ENCODE measurements at regions not wholly inside any gene's neighbourhood (a gene's known extent, or its start where the extent isn't known, plus 50 kb on each side); places are given as distances from the start of the nearest gene placed in this dataset.
"Not testable (repeated sequence)": the region's sequence is repeated elsewhere in the genome, so short reads cannot be mapped to it uniquely, and the experiment has no call there.

- DNase-seq, result no peak
Observed at GRCh38 chr21:19122356-19122755, 718.8 kb upstream of the TMPRSS15 start.

DNA sequence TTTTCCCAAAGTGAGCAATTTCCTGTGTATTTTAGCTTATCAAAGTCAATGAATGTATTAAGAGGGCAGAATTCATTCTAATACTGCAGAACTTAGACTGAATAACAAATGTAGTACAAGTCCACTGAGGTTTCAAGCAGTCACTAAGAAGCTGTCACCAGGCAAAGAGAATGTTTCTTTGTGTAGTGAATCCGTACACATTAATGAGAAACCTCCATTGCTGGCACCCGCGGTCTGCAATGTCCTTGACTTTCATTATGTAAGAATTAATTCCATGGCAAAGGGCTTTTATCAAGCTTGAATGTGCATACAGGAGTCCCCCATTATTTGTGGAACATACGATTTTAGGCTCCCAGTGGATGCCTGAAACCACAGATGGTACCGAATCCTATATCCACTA, 719.5 kb upstream of the TMPRSS15 start:
- DNase-seq, result no peak

DNA sequence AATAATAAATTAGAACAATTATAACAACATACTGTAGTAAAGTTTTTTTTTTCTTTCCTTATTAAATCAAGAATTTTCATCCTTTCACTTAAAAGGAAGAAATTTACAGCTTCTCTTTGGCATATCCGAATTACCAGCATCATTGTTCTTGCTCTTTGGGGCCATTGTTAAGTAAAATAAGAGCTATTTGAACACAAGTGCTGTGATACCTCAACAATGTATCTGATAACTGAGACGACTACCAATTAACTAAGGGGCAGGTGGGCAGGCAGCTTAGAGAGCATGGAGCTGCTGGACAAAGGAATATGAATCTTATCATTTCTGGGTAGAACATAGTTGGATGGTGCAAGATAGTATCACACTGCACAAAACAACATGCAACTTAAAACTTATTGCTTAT, 719.9 kb upstream of the TMPRSS15 start:
- no peak for DNase-seq

- DNase-seq, result no peak
Observed at GRCh38 chr21:19124691-19125090, 721.1 kb upstream of the TMPRSS15 start.

DNA sequence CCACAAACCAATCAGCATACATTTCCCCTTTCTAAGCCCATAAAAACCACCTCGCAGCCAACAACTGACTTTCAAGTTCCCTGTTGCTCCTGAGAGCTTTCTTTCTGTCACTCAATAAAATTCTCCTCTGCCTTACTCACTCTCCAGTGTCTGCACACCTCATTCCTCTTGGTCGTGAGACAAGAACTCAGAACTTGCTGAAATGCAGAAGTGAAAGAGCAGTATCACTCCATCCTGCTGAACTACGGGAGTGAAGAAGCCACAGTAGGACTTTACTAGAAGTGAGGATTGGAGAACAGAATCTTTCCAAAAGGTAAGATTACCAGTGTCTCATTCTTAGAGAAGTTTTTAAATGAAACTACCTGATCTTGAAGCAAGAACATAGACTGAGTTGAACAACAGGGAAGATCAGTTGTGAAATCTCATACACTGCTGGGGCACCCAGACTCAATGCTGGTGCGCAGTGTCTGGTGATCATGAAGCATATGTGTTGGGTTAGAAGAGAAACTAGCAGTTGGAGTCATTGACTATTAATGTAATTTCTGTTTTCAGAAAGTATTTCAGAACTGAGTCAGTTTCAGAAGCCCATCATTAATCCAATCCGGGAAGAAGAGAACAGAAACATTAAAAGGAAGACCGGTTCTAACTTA, 726.9 kb upstream of the TMPRSS15 start:
- DNase-seq, result no peak

GRCh38 chr21:19141511-19141910, 737.9 kb upstream of the TMPRSS15 start:
- no peak for DNase-seq

DNA sequence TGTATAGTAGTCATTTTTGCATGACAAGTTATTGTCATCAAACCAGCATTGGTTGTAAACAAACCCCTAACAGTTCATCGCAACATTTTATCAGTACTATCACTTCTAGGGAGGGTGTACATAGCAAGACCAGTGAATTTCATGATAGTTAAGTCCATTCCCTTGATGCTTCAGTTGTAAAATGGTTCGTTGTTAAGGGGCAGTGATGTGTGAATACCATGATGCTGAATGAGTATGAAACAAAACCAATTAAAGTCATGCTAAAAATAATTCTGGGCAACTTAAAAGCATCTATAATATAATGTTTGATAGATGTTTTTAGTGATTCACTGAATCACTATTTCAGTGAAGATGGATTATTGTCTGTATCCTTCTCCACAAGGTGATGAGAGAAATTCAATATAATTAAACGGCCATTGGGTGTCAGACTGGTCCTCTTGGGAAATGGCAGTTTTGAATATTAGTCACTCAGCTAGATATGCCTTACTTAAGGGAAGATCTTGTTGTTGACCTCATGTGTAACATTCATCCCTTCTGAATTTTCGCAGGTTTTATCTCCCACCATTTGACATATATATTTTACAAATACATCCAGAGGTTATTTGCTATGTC, 742.2 kb upstream of the TMPRSS15 start:
- no peak for DNase-seq

- DNase-seq, result no peak
Observed at GRCh38 chr21:19148056-19148455, 744.5 kb upstream of the TMPRSS15 start.

DNA sequence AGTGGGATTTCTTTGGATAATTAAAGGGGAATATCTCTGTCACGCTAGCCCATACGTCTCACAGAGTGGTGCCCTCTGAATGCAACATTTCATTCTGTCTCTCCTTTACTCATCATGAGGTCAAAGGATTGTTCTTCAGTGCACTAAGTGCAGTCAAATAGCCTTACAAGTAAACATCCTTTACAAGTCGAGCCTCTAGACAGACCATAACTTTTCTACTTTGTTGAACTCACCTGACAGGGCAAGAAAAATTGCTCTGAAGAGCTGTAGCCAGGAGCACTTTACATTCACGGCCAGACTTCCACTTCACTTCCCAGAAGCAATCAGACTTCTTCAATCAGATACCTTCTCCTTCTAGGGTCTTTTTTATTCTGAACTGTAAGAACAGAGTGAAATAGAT, 768.0 kb upstream of the TMPRSS15 start:
- DNase-seq, result no peak

DNA sequence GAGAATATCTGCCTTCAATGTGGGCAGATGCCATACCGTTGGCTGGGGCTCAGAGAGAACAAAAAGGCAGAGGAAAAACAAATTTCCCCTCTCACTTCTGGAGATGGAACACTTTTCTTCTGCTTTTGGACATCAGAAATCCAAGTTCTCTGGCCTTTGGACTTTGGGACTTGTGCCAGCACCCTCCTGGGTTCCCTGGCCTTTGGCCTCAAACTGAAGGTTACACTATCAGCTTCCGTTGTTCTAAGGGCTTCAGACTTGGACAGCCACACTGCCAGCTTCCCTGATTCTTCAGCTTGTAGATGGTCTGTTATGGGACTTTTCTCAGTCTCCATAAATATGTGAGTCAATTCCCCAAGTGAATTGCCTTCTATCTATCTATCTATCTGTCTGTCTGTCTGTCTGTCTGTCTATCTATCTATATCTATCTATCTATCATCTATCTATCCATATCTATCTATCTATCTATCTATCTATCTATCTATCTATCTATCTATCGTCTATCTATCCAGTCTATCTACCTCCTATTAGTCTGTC, 778.1 kb upstream of the TMPRSS15 start:
- no peak for DNase-seq

- DNase-seq, result no peak
Observed at GRCh38 chr21:19197950-19198349, 794.4 kb upstream of the TMPRSS15 start.

DNA sequence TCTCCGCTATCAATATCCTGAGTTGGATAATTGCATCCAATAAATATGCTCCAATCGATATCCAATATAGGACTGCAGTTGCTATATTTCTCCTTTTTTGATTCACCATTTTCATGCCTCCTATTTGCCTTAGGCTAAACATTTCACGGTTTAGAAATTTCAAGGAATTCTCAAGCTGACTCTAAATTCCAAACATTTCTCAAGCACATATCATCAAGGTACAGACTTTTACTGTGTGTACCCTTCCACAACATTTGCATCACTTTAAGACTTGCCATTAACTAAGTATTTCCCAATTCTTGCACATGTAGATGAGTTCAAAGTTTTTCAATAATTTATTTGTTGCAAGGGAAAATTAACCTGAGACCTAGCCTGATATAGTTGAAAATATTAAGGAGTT, 795.2 kb upstream of the TMPRSS15 start:
- no peak for DNase-seq

- DNase-seq, result no peak
Observed at GRCh38 chr21:19218163-19218562, 814.6 kb upstream of the TMPRSS15 start.

- no peak for DNase-seq
Observed at GRCh38 chr21:19224090-19224489, 820.5 kb upstream of the TMPRSS15 start.

- DNase-seq, result no peak
Observed at GRCh38 chr21:19228226-19228625, 824.6 kb upstream of the TMPRSS15 start.

DNA sequence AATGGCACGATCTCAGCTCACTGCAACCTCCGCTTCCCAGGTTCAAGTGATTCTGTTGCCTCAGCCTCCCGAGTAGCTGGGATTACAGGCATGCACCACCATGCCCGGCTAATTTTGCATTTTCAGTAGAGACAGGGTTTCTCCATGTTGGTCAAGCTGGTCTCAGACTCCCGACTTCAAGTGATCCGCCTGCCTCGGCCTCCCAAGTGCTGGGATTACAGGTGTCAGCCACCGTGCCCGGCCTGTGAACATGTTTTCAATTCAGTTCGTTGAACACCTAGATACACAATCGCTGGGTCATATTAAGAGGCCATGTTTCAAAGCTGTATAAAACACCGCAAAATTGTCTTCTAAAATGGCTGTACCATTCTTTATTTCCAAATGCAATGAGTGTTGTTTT, 830.3 kb upstream of the TMPRSS15 start:
- DNase-seq, result not testable (repeated sequence)

GRCh38 chr21:19236209-19236608, 832.6 kb upstream of the TMPRSS15 start:
- no peak for DNase-seq

- DNase-seq, result no peak
Observed at GRCh38 chr21:19237608-19238007, 834.0 kb upstream of the TMPRSS15 start.

DNA sequence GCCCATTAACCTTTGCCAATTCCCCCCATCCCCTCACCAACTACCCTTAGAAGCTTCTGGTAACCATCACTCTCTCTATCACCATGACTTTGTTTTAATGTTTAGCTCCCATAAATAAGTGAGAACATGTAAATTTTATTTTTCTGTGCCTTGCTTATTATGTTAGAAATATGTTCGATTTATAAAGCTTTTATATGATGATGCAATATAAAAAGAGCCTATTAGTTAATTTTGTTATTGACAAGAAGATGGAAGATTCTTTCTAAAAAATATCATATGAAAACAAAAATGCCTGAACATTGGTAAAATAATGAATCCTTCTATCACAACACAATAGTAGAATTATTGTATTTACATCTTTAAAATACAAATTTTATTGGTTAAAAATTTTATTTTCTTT, 836.1 kb upstream of the TMPRSS15 start:
- DNase-seq, result no peak

GRCh38 chr21:19244502-19245187, 841.1 kb upstream of the TMPRSS15 start:
- no peak for DNase-seq

- no peak for DNase-seq
Observed at GRCh38 chr21:19245188-19245580, 841.6 kb upstream of the TMPRSS15 start.

GRCh38 chr21:19246018-19246417, 842.4 kb upstream of the TMPRSS15 start:
- no peak for DNase-seq

GRCh38 chr21:19256934-19257660, 853.5 kb upstream of the TMPRSS15 start:
- no peak for DNase-seq

Data from right forelimb (tissue), 1 donor.